Activated CD8-positive, alpha-beta memory T cell treated with anti-CD3 and anti-CD28 coated beads for 24 hours (primary cell): ENCODE measurements at regions not wholly inside any gene's neighbourhood (a gene's known extent, or its start where the extent isn't known, plus 50 kb on each side); places are given as distances from the start of the nearest gene placed in this dataset.
"Not testable (repeated sequence)": the region's sequence is repeated elsewhere in the genome, so short reads cannot be mapped to it uniquely, and the experiment has no call there.

ENCODE experiments used
- DNase-seq: peaks from one replicate; pipeline ENCODE4 v3.0.0-alpha.2; 2020

DNA sequence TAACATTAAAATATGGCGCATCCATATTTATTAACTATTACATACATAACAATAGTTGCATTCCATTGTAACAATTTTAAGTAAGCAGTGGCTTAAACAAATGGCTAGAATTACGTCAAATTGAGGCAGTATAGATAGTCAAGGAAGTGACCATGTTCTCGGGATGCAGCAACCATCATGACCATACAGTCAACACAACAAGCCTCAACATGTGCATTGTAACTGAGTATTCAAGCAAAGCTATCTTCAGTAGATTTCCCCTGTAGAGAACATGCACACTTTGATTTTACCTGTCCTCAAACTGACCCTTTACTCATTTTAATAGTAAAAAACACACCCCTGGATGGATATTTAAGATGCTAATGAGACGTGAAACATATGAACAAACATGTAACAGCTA, 356.4 kb downstream of the HINT1 start:
- DNase-seq, result no peak

DNA sequence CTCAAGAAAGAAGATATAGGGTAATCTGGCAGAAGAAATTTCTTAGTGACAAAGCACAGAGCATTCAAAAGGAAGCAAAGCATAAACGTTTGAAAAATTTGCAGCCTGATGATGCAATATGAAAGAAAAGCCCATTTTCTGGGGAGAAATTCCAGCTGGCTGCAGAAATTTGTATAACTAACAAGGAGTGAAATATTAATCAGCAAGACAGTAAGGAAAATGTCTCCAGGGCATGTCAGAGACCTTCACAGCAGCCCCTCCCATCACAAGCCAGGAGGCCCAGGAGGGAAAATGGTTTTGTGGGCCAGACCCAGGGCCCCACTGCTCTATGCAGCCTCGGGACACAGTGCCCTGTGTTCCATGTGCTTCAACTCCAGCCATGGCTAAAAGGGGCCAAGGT, 359.4 kb downstream of the HINT1 start:
- DNase-seq, result no peak

DNA sequence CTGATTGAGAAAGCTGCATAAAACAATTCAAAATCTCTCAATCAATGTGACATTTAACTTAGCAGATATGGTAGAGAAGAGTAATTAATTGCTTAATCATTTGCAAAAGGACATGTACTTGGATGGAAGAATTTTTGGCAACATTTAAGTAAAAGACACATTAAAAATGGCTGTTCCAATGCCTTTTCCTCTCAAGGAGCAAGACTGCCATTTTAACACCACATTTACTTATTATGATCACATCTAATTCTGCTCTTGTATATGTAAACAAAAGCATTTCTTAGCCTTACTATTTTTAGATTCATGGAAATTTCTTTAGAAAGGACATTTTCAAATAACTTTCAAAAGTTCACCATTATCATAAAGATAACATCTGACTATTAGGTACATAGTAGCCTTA, 360.0 kb downstream of the HINT1 start:
- DNase-seq, result no peak

DNA sequence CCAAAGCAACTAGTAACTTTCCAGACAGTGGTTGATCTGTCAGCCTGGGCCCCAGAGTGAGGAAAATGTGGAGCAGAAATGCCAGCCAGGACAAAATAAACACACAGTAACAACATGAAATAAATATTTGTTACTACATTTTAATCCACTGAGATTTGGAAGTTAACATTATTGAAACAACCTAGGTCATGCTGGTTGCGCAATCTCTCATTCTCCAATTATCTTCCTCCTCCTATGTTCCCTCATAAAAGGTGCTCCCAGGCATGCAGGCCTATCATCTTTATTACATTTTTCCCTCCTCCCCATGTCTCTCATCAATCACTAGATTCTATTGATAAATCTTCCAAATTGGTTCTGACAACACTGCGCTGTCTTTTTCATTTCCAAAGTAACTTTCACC, 363.1 kb downstream of the HINT1 start:
- DNase-seq, result no peak

DNA sequence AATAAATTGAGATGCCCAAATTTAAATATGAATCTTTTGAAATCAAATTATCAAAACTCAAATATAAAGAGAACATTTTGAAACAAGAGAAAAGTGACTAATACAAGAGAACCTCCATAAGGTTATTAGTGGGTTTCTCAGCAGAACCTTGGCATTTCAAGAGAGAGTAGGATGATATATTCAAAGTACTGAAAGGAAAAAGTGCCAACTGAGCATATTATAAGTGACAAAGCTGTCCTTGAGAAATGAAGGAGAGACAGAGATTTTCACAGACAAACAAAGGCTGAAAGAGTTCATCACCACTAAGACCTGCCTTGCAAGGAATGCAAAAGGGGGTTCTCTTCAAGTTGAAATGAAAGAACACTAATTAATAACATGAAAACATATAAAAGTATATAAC, 366.0 kb downstream of the HINT1 start:
- DNase-seq, result no peak

DNA sequence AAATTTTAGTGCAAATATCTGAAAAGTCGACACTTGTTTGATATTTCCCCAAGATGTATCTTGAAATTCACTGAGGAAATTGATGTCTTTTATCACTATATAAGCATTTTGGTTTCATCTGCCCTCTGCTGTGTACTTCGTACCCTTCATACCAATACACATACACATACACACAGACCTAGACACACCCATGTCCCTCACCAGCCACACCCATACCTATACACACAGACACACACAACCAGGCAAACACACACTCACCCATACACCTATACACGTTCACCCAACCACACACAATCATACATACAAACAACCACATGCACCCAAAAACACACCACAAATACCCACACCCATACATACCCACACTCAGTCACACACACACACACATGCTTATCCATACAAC, 367.8 kb downstream of the HINT1 start:
- no peak for DNase-seq

DNA sequence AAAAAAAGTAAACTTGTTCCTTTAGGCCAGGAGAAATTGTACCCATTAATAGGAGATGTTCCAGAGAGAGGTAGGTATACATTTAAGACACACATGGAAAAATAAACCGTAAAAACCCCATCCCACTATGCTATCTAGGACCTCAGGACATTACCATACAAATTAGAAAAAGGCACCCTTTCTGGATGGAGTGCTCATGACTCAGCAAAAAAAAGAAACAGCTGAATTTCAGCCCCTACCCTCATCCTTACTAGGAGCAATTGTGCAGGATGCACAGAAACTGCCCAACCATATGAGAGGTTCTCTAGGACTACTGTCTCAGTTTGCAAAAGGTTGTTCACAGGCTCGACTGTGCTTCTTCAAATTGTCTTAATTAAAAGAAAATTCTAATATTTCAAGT, 368.2 kb downstream of the HINT1 start:
- no peak for DNase-seq

DNA sequence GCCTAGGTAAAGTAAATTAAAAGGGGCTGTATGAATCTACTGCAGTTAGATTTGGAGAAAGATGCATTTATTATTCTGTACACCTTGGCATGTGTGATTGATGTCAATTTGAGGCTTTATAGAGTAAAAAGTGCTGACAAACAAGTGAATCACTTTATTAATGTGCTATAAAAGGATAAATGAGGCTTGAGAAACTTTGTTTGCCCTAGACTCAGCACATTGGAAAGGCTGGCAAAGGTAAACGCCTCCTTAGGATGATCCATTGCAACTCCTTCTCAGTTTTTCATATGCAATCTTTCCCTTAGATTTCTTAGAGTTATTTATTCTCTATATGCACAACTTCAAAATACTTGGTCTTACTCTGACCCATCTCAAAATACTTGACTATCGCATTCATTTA, 369.0 kb downstream of the HINT1 start:
- no peak for DNase-seq

DNA sequence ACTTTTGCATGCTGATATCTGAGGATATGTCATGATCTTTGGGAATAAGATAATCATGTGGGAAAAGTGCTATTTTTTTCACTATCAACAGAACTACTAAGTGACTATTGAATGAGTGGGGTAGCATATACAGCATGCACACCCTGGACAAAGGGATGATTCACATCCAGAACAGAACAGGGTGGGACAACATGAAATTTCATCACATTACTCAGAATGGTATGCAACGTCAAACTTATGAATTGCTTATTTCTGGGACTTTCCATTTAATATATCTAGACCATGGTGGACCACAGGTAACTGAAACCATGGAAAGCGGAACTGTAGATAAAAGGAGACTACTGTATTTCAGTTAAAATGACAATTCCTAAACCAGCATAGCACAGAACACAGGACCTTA, 370.0 kb downstream of the HINT1 start:
- DNase-seq, result no peak

DNA sequence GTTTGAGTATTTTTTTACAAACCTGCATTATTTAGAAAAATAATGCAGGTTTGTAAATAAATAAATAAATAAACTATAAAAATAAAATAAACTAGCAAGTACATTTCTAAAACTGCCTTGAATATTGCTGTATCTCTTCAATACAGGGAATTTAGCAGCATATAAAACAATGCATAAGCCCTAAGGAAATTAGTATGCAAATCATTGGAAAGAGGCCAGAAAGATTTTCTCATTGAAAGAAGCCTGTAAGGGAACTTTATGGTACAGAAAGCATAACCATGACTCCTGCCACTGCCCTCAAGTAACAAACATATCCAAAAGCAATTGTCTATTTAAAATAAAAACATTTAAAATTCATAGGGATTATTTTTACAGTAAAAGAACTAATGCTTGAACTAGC, 387.3 kb downstream of the HINT1 start:
- DNase-seq, result no peak

DNA sequence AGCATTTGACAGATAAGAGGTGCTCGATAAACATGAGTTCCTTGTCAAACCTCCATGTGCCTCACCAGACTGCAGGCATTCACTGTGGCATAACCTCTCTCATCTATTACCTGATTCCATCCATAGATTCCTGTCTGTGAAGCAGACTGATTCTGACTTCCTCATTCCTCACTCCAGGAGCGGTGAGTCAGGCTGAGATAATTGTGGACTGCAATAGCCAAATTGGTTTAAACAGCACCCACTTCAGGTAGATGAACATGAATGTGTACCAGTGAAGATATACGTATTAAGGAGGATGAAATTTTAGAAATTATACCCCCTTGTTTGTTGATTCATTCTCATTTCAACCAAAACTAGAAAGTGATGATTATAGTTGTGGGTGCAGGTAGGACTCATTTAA, 391.2 kb downstream of the HINT1 start:
- no peak for DNase-seq

DNA sequence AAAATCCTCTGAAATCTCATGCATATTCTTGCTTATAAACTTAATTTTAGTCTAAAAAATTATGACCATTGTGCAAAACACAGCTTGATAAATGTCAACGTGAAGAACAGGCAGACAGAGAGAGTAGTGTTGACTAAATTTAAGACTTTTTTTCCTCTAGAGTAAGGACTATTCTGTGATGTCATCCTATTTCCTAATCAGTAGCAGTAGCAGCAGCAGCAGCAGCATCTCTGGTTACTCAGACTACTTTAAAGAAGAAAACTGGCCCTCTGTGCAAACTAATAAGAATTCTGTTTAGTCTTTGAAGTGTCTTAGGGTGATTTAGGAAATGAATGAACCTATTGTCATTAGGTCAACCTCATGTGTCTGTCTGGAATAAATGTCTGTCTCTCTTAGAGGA, 403.0 kb downstream of the HINT1 start:
- no peak for DNase-seq

DNA sequence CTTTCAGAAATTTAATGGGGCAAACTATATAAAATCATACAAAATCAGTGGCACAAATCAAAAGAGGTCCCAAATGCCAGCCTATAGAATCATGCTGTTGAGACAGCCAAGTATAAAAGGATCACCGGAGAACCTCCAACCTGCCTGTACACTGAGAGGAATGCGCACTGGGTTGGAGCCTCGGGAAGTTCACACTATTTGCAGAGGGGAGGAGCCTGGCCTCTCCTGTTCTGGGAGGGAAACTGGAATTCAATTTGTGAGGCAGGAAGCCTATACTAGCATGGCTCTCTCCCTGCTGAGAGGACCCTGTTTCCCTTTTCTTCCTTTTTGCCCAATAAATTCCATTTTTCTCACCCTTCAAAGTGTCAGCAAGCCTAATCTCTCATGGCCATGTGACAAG, 406.0 kb downstream of the HINT1 start:
- DNase-seq, result no peak

DNA sequence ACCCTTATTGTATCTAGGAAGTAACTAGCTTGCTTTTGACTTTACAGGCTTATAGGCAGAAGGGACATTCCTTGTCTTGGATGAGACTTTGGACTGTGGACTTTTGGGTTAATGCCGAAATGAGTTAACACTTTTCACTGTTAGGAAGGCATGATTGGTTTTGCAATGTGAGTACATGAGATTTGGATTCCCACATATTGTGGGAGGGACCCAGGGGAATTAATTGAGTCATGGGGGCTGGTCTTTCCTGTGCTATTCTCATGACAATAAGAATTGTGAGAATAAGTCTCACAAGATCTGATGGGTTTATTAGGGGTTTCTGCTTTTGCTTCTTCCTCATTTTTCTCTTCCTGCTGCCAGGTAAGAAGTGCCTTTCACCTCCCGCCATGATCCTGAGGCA, 417.5 kb downstream of the HINT1 start:
- DNase-seq, result no peak

DNA sequence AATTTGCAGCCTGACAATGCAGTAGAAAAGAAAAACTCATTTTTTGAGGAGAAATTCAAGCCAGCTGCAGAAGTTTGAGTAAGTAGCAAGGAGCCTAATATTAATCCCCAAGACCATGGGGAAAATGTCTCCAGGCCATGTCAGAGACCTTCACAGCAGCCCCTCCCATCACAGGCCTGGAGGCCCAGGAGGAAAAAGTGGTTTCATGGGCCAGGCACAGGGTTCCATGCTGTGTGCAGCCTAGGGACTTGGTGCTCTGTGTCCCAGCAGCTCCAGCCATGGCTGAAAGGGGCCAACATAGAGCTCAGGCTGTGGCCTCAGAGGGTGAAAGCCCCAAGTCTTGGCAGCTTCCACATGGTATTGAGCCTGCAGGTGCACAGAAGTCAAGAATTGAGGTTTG, 418.4 kb downstream of the HINT1 start:
- not testable (repeated sequence) for DNase-seq

DNA sequence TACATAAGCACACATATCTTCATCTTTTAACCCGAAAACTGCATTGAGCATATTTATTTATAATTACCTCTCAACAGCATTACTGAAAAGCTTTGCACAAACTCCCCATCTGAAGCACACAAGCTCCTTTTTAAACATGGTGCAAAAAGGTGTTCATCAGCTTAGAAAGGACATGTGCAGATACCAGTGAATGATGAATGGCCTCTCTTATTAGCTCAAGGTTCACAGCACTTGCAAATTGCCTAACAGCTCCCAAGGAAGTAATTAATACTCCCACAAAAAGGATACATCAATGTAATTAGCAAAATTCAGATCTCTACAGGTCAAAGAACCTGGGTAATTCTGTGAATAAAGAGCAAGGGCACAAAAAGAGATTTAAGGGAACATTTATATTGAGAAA, 422.0 kb downstream of the HINT1 start:
- DNase-seq, result no peak

DNA sequence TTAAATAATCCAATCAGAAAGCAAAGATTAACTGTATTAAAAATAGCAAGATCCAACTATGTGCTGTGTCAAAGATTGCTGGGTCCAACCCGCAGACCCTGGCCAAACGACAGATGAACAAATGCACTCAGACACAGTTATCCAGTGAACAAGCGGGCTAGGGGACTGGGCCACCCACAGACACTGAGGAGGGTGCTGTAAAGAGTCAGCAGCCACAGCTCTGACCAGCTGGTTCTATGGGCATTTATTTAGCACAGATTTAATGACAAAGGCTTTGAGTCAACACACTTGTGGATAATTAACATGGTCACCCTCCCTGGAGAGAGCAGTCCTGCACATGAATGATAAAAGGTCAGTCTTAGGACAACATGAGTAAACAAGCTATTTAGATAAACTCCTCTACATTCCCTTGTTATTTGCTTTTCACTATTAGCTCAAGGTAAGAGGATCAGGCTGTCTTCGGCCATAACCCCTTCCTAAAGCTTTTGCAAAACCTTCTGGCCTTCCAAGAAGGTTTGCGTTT, 424.9 kb downstream of the HINT1 start:
- no peak for DNase-seq

DNA sequence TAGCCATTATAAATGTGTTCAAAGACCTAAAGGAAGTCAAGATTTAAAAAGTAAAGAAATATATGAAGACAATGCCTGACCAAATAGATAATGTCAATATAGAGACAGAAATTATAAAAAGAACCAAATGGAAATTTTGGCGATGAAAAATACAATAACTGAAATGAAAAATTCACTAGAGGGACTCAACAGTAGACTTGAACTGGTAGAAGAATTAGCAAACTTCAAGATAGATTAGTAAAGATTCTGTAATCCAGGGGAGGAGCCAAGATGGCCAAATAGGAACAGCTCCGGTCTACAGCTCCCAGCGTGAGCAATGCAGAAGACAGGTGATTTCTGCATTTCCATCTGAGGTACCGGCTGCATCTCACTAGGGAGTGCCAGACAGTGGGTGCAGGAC, 433.2 kb downstream of the HINT1 start:
- DNase-seq, result no peak

DNA sequence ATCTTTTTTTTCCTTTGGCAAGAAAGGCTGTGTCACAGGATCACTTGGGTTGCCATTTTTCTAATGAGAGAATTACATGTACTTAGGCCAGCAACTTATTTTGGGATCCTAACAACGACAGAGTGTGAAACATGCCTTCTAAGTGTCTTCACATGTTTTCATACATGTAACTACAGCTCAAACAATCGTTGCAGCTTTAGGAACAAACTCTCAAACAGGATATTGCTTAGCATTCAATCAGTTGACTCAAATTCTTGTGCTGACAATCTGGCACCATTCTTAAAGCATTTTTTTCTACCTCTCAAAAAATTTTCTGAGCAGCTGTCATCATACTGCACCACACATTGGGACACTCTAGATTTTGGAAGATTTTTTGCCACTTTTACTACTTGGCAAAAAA, 435.5 kb downstream of the HINT1 start:
- no peak for DNase-seq

DNA sequence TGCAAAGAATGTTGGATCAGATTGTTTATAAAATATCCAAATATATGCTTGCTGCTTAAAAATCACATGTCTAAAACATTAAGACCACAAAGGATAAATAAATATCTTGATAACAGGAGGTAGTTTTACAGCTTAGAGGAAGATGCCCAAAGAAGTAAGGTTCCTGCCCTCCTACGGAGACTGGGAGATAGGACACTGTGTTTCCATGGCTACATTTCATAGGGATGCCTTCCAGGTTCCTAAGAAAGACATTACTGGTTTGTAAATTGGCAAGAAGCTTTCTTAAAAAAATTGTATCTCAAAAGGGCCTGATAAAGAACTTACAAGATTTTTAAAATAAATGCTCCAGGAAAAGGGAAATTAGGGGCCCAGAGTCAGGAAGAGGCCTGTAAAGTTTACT, 437.2 kb downstream of the HINT1 start:
- DNase-seq, result no peak

DNA sequence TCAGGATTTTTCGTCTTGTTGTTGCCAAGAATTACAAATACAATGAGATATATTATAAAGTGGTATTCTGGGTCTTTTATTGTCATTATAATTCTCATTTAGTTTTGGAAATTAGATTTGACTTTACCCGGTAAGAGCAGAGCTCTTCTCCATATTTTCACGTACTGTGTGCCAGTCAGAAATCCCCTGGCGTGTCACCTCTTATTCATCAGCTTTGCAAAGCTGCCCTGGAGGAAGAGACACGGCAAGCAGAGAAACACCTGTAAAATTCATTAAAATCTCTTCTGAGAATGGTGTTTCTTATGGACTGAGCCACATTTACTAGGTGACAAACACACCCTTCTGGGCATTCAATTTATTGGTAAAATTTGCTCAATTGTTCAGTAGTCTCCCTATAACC, 440.4 kb downstream of the HINT1 start:
- no peak for DNase-seq

DNA sequence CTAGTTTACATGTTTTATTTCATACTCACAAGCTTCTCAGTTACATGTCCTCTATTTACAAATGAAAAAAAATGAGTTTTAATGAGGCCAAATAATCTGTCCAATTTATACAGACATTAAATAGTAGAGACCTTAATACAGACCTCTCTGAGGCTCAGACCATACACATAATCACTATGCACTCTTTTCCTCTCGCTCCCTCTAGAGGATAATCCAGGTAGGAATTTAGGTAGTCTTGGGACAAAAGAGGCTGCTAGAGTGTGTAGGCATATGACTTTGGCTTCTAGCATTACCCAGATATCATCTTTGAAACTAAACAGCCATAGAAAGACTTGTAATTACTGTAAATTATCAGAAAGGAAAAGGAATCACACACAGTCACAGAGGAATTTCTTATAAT, 444.7 kb downstream of the HINT1 start:
- DNase-seq, result no peak

DNA sequence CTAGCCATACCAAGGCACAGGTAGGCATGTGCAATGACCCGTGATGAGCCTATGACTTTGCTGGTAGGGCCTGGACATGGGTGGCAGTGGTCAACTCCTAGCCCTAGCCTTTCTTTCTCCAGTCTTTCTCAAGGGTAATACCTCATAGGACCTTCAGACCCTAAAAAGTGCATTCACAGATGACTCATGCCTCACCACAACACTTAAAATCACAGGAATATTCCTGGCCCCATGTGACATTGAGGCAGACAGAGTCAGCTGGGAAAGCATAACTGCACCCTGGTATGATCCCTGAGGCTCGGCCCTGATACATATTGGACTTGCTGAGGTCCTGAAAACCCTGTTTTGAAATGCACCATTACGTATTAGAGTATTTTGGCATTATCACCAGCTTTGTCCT, 449.5 kb downstream of the HINT1 start:
- no peak for DNase-seq

DNA sequence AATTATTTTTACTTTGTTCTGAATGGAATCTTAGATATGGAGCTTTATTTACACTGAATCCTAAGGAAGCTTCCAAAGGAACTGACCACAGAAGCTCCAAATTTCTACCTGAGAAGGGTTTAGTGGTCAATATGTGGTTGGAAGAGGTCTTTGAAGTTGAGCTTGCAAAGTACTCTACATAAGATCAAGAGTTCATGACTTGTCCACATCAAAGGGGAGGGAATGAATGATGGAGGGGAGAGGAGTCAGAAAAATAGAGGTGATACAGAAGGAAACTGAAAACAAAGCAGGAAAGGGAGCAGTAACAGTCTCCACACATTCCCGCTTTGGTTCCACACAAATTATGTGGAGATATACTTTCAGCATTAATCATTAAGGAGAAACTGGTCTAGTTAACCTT, 450.9 kb downstream of the HINT1 start:
- DNase-seq, result no peak

DNA sequence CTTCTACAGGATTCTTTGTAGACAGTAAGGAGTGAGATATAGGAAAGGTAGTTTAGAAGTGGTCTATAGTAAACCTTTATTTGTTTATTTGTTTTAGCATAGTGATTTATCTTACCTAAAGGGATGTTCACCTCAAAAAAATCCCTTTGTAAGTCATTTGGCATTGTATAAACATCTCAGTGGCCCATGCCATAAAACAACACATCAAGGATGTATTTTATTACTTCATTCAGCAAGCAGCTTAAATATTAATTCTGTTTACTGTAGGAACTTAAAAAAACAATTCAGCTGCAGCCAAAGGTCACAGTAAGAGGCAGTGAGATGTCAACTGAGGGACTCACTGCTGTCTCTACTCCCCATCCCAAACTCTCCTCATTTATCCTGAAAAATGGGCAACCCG, 452.7 kb downstream of the HINT1 start:
- no peak for DNase-seq

DNA sequence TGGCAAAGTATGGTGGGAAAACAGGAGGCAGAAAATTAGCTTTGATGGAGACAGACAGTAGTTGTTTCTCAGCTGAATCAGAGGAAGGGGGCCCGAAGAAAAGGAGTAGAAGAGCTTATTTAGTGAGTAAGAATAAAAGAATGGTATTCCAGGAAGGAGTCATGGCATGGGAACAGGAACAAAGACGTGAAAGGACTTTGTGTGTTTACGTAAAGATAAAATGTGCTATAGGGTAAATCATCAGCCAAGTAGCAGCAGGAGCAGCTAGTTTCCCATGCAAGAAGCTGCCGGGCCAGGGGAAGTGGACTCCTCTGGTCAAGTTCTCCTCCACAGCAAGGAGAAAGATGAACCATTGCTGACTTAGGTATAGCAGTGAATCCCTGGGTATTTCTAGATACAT, 454.5 kb downstream of the HINT1 start:
- no peak for DNase-seq
